OCI-LY7 (cell line): ENCODE measurements at regions not wholly inside any gene's neighbourhood (a gene's known extent, or its start where the extent isn't known, plus 50 kb on each side); places are given as distances from the start of the nearest gene placed in this dataset.

Experiments used
- BruUV-seq: library from RNA; stranded (reverse); fragments of 400-500 nt; replicated peaks from 2 replicates; lab custom pipeline; 2021; lab: Mats Ljungman, UMichigan
- CTCF ChIA-PET: fragments of 300-600 bp; sonication (Branson Sonifier 250); formaldehyde crosslinking; loops from one replicate; lab custom pipeline; 2022; ENCODE audit warnings: antibody characterized with exemption; ENCODE audit not compliant: unreplicated experiment; lab: Charles Lee
- POLR2A ChIA-PET: fragments of 300-600 bp; sonication (Branson Sonifier 250); formaldehyde crosslinking; loops from one replicate; lab custom pipeline; 2022; ENCODE audit warnings: antibody characterized with exemption; lab: Charles Lee
- DNase-seq: peaks from one replicate; pipeline ENCODE4 v3.0.0-alpha.2; 2015; ENCODE audit warnings: low spot score
- H2AFZ ChIP-seq: fragments of 200-600 bp; sonication (generic), shearing (Covaris generic); 2 replicates; pipeline ENCODE4 v1.6.1; 2014; ENCODE audit warnings: mild to moderate bottlenecking, antibody characterized with exemption, low read length, moderate library complexity
- H3K27ac ChIP-seq: fragments of 200-600 bp; sonication (generic); 2 replicates; pipeline ENCODE4 v1.5.1; 2014; ENCODE audit warnings: mixed run types, low read depth, mild to moderate bottlenecking, moderate library complexity, low read length, inconsistent platforms; ENCODE audit not compliant: poor library complexity, severe bottlenecking
- H3K36me3 ChIP-seq: fragments of 200-600 bp; sonication (generic); 2 replicates; pipeline ENCODE4 v1.6.1; 2014; ENCODE audit warnings: mild to moderate bottlenecking, antibody characterized with exemption, low read length, moderate library complexity, mixed read lengths; ENCODE audit not compliant: insufficient read depth
- H3K4me1 ChIP-seq: fragments of 200-600 bp; sonication (generic); 2 replicates; pipeline ENCODE4 v1.5.1; 2014; ENCODE audit warnings: mild to moderate bottlenecking, low read length; ENCODE audit not compliant: insufficient read depth, poor library complexity, severe bottlenecking
- H3K4me2 ChIP-seq: fragments of 200-600 bp; sonication (generic); 2 replicates; pipeline ENCODE4 v1.6.1; 2014; ENCODE audit warnings: mild to moderate bottlenecking, low read length
- H3K4me3 ChIP-seq: fragments of 200-600 bp; sonication (generic); 2 replicates; pipeline ENCODE4 v1.5.1; 2014; ENCODE audit warnings: mild to moderate bottlenecking, low read depth, low read length; ENCODE audit not compliant: poor library complexity, severe bottlenecking
- H3K79me2 ChIP-seq: fragments of 200-600 bp; sonication (generic); 2 replicates; pipeline ENCODE4 v1.6.1; 2016; ENCODE audit warnings: low read depth, mild to moderate bottlenecking, low read length, moderate library complexity, mixed read lengths; ENCODE audit not compliant: insufficient read depth
- H3K9me2 ChIP-seq: fragments of 200-600 bp; sonication (generic); 2 replicates; pipeline ENCODE4 v1.6.1; 2016; ENCODE audit warnings: mild to moderate bottlenecking, low read length, mixed read lengths; ENCODE audit not compliant: insufficient read depth
- H3K9me3 ChIP-seq: fragments of 200-600 bp; sonication (generic); 2 replicates; pipeline ENCODE4 v1.6.1; 2014; ENCODE audit warnings: mild to moderate bottlenecking, mixed run types, low read length, mixed read lengths
- H4K20me1 ChIP-seq: fragments of 200-600 bp; sonication (generic); 2 replicates; pipeline ENCODE4 v1.6.1; 2014; ENCODE audit warnings: mild to moderate bottlenecking, antibody characterized with exemption, low read length, moderate library complexity, mixed read lengths; ENCODE audit not compliant: insufficient read depth
- EZH2phosphoT487 ChIP-seq: fragments of 200-600 bp; sonication (generic); IDR thresholded peaks from 2 replicates; pipeline ENCODE4 v1.6.1; 2018; ENCODE audit warnings: low read depth, borderline replicate concordance, mild to moderate bottlenecking, mixed run types, antibody characterized with exemption, low read length, moderate library complexity, mixed read lengths
- intact Hi-C: fragments of 100-400 bp; cut with micrococcal nuclease; formaldehyde crosslinking; loops from one replicate; pipeline ENCODE4 v1.10.0; 2022; ENCODE audit not compliant: unreplicated experiment
- TF ChIP-seq, protein P1 (sequence below): fragments of 200-600 bp; sonication (generic); conservative IDR thresholded peaks from 2 replicates; pipeline ENCODE4 v1.5.1; 2014; ENCODE audit warnings: mild to moderate bottlenecking, antibody characterized with exemption, low read length, moderate library complexity, mixed read lengths

DNA sequence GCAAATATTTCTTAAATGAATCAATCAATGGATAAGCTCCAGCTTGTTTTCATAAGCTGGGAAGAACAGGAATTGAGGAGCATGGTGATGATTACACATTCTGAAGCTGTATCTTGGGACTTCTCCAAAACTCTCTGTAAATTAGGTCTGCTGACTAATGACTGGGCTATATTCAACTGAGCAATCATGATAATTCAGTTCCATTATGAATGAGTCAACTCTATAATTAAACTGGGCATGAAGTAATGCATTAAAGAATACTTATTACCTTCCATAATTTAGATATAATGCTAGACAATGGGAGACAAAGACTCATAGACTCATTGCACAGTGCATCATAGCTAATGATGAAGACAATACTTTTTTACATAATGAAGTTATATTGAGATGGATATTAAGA, 207.4 kb downstream of the CBLN2 start:
- Histone ChIP-seq H3K4me1 (no peaks in the 10 kb centered on the region), H3K4me3 (no peak overlapping the region), H3K4me2 (no peak overlapping the region), H2AFZ (no peak overlapping the region), H3K36me3 (no peaks in the 10 kb centered on the region), H3K9me3 (no peaks in the 10 kb centered on the region), H3K9me2 (no peaks in the 10 kb centered on the region), H4K20me1 (no peaks in the 10 kb centered on the region), H3K79me2 (no peaks in the 10 kb centered on the region), H3K27ac (no peak overlapping the region)
- TF ChIP-seq, protein P1, sequence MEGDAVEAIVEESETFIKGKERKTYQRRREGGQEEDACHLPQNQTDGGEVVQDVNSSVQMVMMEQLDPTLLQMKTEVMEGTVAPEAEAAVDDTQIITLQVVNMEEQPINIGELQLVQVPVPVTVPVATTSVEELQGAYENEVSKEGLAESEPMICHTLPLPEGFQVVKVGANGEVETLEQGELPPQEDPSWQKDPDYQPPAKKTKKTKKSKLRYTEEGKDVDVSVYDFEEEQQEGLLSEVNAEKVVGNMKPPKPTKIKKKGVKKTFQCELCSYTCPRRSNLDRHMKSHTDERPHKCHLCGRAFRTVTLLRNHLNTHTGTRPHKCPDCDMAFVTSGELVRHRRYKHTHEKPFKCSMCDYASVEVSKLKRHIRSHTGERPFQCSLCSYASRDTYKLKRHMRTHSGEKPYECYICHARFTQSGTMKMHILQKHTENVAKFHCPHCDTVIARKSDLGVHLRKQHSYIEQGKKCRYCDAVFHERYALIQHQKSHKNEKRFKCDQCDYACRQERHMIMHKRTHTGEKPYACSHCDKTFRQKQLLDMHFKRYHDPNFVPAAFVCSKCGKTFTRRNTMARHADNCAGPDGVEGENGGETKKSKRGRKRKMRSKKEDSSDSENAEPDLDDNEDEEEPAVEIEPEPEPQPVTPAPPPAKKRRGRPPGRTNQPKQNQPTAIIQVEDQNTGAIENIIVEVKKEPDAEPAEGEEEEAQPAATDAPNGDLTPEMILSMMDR, result no peak
- TF ChIP-seq EZH2phosphoT487, result no peak
- BruUV-seq, result no TSS peak
- DNase-seq, result no peak
- POLR2A ChIA-PET, result interaction anchor here (0.6 kb wide), 2 partner anchors 74 to 526 kb away, joined by 3 to 5 read pairs; no protein-coding TSS in a partner anchor
- intact Hi-C loops, result no loop called here
- CTCF ChIA-PET, result no interaction called here

DNA sequence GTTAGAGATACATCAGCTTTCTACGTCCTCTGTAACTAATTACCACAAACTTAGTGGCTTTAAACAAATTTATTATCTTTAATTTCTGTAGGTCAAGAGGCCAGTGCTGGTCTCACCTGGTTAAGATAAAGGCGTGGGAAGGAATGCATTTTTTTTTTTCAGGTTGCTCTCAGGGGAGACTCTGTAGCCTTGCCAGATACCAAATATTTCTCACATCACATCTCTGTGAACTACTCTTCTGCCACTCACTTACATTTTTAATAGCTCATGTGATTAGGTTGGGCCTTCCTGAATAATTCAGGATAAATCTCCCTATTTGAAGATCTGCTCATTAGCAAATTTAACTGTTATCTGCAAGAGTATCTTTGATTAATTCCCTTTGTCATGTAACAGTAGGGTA, 214.6 kb downstream of the CBLN2 start:
- no peaks in the 10 kb centered on the region for H3K9me3 ChIP-seq
- no peak overlapping the region for H2AFZ ChIP-seq
- TF ChIP-seq, protein P1, result no peak
- no peak for TF ChIP-seq EZH2phosphoT487
- ChIA-PET CTCF (no interaction called here), POLR2A (interaction anchor here (0.5 to 0.7 kb wide), 2 partner anchors 24 to 1107 kb away, joined by 3 to 5 read pairs; no protein-coding TSS in a partner anchor)
- no TSS peak for BruUV-seq
- intact Hi-C loops, result no loop called here
- H3K4me2 ChIP-seq, result no peak overlapping the region
- H3K4me3 ChIP-seq, result no peak overlapping the region
- no peak overlapping the region for H3K27ac ChIP-seq
- DNase-seq, result no peak
- no peaks in the 10 kb centered on the region for H3K36me3 ChIP-seq
- H4K20me1 ChIP-seq, result no peaks in the 10 kb centered on the region
- no peaks in the 10 kb centered on the region for H3K79me2 ChIP-seq
- no peaks in the 10 kb centered on the region for H3K4me1 ChIP-seq
- no peaks in the 10 kb centered on the region for H3K9me2 ChIP-seq

DNA sequence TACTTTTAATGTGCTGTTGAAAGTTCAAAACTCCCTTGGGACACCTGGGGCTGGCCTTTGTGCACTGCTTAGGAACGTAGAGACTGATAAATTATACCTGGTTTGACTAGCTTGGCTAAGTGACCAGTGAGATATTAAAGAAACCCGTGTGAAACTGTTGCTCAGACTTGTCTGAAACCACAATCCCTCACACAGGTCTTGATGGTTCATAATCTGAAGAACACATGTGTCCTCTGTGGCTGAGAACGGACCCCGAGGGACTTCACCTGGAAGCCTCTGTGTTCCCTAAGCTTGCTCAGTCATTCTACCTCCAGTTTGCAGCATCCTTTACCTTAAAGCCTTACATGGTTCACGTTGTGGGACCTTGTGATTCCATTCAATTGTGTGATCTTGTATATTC, 218.8 kb downstream of the CBLN2 start:
- H3K4me3 ChIP-seq, result no peak overlapping the region
- ChIA-PET POLR2A (no interaction called here), CTCF (no interaction called here)
- H3K9me3 ChIP-seq, result no peaks in the 10 kb centered on the region
- H2AFZ ChIP-seq, result no peak overlapping the region
- intact Hi-C loops, result no loop called here
- H3K4me2 ChIP-seq, result no peak overlapping the region
- no TSS peak for BruUV-seq
- no peaks in the 10 kb centered on the region for H3K9me2 ChIP-seq
- no peak for TF ChIP-seq EZH2phosphoT487
- TF ChIP-seq, protein P1, result no peak
- no peak for DNase-seq
- H3K27ac ChIP-seq, result no peak overlapping the region
- H4K20me1 ChIP-seq, result no peaks in the 10 kb centered on the region
- no peaks in the 10 kb centered on the region for H3K4me1 ChIP-seq
- no peaks in the 10 kb centered on the region for H3K36me3 ChIP-seq
- H3K79me2 ChIP-seq, result no peaks in the 10 kb centered on the region
